ENCODE measurements at regions not wholly inside any gene's neighbourhood (a gene's known extent, or its start where the extent isn't known, plus 50 kb on each side); places are given as distances from the start of the nearest gene placed in this dataset.
"Not testable (repeated sequence)": the region's sequence is repeated elsewhere in the genome, so short reads cannot be mapped to it uniquely, and the experiment has no call there.

DNA sequence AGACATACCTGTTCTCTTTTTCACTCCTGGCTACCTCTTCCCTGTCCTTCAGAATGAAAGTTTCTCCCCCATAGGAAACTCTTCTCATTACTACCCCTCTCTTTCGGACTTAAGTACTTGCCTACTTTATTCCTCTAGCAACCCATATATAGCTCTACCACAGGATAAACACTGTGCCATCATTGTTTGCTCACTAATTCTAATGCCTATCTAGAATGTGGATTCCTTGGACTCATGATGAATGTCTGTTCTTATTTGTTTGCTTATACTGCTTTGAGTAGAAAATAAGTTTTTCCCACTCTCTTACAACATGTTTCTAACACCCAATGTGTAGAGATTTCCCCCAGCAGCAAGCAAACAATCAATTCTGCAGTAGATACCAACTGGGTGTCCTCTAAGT is 1094.9 kb downstream of the SLC6A15 start:
- DNase-seq (ENCODE audit: low read depth), result no peak

DNA sequence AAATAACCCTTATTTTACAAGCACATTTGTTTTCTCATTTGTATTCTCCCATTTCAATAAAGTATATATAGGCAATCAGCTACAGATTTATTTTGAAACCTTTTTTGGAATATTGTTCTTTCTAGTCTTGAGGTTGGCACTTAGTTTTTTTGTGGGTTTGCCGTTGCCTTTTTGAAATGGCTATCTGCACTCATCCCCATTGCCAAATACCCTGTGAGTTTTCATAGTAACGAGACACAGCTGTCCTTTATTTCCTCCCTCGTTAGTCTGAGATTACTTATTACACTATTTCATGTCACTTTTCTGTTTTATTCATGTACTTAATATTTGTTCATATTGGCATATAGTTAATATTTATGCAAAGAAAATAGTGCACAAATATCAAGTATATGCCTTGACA is 1104.0 kb downstream of the SLC6A15 start:
- DNase-seq (ENCODE audit: low read depth), result no peak

DNA sequence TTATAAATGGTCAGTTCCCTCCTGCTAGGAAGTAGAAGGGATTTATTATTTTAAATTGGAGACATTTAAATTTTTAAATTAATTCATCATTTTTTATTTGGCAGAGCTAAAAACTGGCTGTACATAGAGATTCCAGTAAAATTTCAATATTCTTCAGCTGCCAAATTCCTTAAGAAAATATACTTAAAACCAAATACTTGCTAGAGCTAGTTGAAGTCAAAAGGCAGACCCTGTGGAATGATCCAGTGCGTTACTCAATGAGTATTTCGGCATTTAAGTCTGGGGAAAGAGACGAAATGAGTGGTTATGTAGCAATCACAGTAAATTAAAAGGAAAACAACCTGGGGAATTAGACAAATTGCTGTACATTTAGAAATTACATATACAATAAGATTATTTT is 1104.7 kb downstream of the SLC6A15 start:
- DNase-seq (ENCODE audit: low read depth), result no peak

DNA sequence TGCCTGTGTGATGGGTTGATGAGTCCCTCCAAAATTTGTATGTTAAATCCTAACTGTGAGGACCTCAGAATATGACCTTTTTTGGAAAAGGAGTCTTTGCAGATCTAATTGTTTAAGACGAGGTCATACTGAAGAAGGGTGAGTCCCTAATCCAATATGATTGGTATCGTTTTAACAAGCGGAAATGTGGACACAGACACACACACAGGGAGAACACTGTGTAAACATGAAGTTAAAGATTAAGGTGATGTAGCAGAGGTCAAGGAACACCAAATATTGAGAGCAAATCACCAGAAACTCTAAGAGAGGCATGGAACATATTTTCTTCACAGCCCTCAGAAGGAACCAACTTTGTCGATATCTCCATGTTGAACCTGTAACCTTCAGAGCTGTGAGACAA is 1106.7 kb downstream of the SLC6A15 start:
- DNase-seq (ENCODE audit: low read depth), result no peak

DNA sequence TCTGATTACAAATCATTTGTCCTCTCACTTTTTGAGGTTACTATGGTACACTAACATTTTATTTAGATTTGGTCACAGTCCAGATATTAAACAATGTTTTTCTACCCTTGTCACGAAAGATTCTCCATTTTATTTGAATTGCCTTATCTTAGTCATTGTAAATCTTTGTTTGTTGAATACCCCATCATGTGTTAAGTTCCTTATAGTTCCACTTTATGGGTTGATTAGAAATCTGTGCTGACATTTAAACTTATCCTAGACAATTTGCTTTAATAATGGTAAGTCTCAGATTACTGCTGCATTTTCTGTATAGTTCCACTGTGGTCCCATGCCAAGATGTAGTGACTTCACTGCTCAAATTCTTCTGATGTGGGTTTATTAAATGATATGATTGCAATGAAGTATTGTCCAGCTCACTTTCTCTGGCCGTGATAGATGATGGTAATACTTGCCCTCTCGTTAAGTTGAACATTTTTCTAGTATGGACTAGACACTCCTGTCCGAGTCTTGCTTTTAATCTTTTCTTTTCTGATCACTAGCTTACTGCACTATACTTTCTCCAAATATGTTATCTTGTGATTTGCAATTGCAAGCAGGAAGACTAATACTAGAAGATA is 1107.3 kb downstream of the SLC6A15 start:
- no peak for DNase-seq (ENCODE audit: low read depth)

DNA sequence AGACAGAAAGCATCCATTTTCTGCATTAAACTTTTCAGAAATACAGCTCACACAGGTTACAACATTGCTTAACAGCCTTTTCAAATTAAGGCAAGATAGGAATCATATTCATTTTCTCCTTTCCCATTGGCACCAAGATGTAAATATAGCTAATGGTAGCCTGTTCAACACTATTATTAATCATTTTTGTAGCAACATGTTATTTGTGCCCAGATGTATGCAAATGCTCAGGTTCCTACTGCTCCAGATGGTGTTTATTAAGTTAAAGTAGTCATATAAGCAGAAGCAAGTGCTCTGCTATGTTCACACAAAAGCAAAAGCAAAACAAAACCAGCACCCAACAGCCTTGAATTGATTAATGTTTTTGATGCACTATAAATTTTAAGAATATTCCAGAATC is 1110.6 kb downstream of the SLC6A15 start:
- no peak for DNase-seq (ENCODE audit: low read depth)

DNA sequence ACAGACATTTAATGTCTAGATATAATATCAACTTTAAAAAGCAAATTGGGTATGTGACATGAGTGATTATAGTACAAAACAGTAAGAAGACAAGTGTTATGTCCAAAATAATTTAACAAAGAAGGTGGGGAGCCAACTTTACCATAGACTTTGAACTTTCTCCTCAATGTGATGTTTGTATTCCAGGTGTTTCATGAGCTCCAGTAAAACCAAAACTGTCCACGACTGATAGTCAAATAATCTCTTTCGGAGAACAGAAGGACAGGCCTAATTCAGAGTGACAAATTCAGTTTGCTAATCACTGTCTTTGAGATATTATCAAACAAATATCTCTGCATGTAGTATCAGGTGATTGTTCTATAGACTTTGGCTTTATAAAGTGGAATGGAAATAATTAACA is 1112.6 kb downstream of the SLC6A15 start:
- DNase-seq (ENCODE audit: low read depth), result no peak

DNA sequence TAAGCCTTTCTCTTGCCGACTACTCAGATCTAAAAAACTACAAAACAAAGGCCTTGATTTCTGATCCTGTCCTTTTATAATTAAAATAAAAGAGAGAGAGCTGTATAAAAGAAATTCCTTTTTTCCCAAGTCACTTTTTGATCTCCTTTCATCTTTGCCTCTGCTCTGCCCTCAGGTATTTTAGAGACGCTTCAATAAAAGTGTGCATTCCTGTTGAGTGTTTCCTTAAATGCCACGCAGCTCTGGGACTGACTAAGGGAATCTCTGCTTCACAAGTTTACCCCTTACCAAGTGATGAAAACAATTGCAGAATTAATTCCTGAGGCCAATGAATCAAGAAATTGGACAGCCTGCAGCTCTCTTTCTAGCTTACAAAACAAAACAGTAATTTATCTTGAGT is 1109.8 kb downstream of the TMTC2 start:
- no peak for DNase-seq (ENCODE audit: low read depth)

DNA sequence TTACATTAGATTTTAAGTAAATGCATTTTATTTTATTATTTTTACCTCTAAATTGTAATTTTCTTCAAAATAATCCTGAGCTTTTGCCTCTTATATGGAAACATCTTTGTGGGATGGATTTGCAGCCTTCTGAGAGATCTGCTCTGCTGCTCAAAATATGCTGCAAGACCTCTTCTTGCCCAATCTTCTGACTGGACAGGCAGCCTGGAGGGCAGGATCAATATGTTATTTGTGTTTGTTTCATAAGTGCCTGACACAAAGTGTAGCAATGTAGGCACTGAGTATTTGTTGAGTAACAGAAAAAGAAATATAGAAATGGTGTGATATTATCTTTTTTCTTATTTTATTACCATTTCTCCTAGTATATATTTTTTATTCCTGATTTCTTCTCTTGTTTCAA is 1106.9 kb downstream of the TMTC2 start:
- no peak for DNase-seq (ENCODE audit: low read depth)

DNA sequence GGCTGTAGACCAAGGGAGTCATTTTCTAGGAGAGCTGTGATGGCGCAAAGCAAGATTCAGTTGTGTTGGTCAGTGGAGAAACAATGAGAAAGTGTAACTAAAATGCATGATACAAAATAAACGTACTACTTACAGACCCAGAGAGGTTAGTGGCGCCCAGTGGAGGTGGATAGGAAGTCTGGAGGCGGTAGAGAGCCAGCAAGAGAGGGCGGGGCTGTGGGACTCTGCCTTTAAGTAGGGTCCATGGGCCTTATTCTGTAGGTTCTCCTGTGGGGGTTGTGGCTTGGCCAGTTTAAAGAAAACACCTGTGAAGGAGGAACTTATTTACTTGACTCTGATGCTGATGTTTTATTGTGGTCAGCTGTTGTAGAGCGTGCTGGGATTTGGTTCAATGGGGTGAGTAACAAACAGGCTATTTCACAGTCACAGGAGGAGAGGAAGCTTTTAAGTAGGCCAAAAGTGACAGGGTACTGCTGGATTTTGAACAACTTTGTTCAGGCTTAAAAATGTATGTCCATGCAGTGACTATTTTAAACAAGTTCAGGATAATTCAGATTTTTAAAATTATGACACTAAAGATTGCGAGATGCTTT is 1097.7 kb downstream of the TMTC2 start:
- DNase-seq (ENCODE audit: low read depth), result no peak

DNA sequence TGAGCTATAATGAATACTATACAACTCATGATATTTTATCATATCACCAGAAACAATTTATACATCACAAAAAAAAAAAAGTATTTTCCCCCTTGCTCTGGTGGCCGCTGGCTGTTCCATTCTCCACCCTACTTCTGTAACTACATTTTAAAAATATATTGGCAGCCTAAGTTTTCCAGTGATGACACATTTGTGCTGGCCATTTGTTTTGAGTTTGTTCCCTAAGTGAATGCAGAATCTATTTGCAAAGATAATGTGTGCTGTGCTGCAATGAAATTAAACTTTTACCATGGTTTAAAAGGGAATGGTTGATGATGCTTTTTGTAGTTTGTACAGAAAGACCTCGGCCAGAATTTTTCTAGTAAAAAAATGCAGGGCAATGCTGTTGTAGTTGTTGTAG is 1092.8 kb downstream of the TMTC2 start:
- no peak for DNase-seq (ENCODE audit: low read depth)

DNA sequence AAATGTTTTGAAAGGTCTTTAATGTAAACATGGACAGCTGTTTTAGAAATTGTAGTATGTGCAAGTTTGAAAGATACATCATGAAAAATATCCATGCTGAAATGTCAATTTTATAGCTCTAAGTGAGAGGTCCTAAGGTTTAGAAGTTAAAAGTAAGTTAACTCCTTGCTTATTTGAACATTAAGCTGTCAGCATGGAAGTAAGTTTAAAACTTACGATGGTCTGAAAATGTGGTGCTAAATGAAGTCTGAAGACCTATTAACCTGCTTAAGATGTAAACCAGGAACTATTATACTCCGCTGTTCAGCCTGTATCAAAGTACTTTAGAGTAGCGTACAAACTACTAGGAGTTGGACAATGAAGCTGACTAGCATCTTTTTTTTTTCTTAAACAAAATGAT is 1082.4 kb downstream of the TMTC2 start:
- DNase-seq (ENCODE audit: low read depth), result no peak

DNA sequence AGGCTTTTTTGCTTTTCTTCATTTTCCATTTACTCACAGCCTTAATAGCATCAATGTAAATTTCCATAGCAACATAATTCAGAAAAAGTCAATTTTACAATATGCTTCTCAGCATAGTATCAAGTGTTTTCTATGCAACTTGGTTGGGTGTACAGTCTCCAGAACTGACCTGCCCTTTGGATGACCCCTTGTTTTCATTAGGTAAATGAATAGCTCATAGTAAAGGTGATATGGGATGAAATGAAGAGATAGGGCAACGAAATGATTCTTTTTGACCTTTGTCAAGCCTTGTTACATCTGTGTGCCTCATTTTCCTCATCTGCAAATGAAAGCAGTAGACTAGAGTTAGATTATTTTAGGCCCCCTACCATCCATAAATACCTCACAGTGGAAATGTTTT is 1081.0 kb downstream of the TMTC2 start:
- DNase-seq (ENCODE audit: low read depth), result no peak

DNA sequence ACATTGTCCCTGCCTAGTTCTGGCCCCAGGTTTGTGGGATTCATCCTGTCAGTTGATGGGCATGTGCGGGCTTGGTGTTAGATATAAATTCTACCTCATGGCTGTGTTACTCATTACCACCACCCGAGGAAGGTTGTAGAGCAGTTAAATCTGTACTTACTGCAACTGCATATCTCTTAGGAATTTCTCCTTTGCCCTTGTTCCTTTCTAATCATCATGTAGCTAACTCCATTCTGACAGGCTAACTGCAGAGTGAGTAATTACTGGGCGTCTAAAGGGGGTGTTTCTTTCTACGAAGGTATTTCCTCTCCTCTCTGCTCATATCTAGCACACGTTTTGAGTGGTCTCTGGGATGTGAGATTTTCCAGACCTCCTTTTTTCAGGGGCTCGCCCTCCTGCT is 1076.7 kb downstream of the TMTC2 start:
- DNase-seq (ENCODE audit: low read depth), result no peak

DNA sequence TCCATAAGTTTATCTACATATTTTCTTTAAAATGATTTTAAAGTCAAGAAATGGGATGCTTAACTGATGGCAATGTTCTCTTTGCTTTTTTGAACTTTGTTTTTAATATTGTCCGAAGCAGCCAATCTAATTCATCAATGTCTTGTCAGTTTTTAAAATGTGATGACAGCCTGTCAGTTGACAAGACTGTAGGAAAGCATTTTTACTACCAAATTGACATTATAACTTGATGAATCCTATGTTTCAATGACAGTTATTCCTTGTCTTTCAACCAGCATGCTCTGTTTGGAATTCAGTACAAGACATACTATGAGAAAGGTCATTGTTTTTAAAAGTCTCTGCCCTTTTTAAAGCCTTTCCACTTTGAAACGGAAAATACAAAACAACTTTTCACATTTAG is 1073.2 kb downstream of the TMTC2 start:
- DNase-seq (ENCODE audit: low read depth), result no peak

DNA sequence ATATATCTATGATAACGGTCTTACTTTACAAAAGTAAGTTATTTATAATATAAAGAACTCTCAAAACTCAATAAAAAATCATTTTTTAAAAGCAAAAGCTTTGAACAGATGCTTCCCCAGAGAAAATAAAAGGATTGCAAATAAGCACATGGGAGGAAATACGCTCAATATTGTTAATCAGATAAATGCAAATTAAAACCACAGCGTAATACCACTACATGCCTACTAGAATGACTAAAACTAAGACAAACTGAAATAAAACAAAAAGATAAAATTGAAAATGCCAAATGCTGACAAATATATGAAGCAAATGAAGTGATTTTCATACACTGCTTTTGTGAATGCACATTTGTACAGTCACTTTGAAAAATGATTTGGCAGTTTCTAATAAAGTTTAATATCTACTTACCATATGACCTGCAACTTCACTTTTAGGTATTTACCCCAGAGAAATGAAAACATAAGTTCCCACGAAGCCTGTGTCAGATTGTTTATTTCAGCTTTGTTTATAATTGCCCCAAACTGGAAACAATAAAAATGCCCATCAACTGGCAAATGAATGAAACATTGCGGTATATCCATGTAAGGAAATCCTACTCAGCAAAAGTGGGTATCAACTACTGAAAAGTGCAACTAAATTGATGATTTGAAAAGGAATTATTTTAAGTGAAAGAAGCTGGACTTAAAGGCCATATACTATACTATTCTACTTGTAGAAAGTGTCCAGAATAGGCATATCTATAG is 1072.4 kb downstream of the TMTC2 start:
- DNase-seq (ENCODE audit: low read depth), result no peak

DNA sequence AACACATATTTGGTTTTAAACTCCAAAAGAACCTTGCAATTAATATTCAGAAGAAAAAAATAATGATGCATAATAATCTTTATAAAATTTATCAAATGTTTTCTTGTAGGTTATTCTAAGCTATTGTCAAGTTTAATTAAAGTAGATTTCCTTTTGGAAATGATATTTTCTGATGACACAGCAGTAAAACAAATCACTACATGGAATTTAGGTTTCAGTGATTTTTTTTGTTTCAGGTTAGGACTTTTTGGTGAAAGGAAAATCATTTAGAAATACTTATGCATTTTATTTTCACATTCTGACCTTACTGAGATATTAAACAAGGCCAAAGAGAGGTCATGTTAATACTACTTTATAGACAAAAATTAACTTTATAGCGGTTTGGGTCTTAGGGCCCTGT is 1067.2 kb downstream of the TMTC2 start:
- no peak for DNase-seq (ENCODE audit: low read depth)

DNA sequence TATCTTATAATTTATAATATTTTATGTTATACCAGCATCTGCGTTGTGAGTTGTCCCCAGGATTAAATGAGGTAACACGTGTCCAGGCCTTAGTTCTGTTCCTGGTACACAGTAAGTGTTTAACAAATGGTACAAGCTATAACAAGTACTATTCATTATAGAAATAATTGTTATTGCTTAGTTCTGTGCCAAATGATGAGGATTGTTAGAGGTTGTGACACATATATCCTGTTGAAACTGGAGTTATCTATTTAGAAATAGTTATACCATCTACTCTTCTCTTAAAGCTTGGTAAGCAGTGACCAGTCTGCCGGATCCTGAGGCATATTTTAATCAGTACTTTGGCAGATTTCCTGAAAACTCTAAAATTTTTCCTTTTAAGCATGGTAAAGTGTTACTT is 1066.5 kb downstream of the TMTC2 start:
- DNase-seq (ENCODE audit: low read depth), result no peak

DNA sequence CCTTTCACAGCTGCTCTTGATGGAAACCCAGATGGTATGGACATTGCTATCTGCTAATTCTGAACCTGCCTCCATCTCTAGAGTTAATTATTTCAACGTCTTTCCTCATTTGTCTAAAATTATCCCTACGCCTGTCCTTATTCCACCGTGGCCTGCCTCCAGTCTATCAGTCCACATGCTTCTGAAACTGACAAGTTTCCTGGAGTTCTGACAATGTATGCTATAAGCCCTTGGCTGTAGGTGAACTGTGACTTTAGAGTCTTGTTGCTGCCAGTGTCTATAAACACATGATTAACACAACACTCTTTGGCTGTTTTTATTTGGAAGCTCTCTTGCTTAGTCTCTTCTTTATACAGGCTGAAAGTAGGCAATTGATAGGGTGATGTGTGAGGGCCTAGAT is 1052.9 kb downstream of the TMTC2 start:
- DNase-seq (ENCODE audit: low read depth), result no peak

DNA sequence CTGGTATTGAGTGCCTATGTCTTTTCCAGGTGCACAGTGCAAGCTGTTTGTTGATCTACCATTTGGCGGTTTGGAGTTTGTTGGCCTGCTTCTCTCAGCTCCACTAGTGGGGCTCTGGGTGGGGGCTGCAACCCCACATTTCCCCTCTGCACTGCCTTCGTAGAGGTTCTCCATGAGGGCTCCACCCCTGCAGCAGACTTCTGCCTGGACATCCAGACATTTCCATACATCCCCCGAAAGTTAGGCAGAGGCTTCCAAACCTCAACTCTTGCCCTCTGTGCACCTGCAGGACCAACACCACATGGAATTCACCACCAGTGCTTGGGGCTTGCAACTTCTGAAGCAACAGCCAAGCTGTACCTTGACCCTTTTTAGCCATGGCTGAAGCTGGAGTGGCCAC is 1024.1 kb downstream of the TMTC2 start:
- DNase-seq (ENCODE audit: low read depth), result no peak

DNA sequence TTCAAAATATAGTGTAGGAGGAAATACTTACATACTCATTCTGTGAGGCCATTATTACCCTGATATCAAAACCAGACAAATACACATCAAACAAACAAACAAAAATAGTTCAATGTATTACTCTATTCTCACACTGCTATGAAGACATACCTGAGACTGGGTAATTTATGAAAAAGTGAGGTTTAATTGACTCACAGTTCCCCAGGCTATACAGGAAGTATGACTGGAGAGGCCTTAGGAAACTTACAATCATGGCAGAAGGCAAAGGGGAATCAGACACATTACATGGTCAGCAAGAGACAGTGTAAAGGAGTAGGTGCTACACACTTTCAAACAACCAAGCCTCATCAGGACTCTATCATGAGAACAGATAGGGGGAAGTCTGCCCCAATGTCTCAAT is 1023.2 kb downstream of the TMTC2 start:
- DNase-seq (ENCODE audit: low read depth), result no peak

DNA sequence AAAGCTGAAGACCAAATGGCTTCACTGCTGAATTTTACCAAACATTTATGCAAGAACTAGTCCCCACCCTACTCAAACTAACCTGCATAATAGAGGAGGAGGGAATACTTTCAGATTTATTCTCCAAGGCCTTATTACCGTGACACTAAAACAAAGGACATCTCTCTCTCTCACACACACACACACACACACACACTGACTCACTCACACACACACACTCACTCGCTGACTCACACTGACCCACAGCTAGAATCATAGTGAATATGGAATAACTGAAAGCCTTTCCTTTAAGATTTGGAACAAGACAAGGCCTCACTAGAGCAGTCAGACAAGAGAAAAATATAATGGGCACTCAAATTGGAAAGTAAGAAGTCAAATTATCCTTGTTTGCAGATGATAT is 1014.1 kb downstream of the TMTC2 start:
- DNase-seq (ENCODE audit: low read depth), result no peak

DNA sequence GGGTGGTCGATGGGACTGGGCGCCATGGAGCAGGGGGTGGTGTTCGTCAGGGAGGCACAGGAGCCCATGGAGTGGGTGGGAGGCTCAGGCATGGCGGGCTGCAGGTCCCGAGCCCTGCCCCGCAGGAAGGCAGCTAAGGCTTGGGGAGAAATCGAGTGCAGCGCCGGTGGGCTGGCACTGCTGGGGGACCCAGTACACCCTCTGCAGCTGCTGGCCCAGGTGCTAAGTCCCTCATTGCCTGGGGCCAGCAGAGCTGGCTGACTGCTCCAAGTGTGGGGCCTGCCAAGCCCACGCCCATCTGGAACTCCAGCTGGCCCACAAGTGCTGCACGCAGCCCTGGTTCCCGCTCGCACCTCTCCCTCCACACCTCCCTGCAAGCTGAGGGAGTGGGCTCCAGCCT is 1009.6 kb downstream of the TMTC2 start:
- DNase-seq (ENCODE audit: low read depth), result not testable (repeated sequence)

DNA sequence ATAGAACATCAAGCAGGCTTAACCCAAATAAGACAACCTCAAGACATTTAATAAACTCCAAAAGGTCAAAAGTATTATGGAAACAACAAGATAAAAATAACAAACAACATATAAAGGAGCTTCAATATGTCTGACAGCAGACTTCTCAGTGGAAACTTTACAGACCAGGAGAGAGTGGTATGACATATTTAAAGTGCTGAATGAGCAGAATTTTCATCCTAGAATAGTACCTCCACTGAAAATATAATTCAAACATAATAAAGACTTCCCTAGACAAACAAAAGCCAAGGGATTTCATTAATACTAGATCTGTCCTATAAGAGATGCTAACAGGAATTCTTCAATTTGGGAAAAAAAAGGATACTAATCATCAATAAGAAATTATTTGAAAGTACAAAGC is 1005.0 kb downstream of the TMTC2 start:
- DNase-seq (ENCODE audit: low read depth), result no peak

Measured in activated T-cell treated with anti-CD3 and anti-CD28 coated beads for 48 hours (primary cell).